H1 (cell line): ENCODE measurements at regions not wholly inside any gene's neighbourhood (a gene's known extent, or its start where the extent isn't known, plus 50 kb on each side); places are given as distances from the start of the nearest gene placed in this dataset.

Source experiments
- BACH1 ChIP-seq: IDR thresholded peaks from 2 replicates; pipeline ENCODE4 v1.6.1; 2012; ENCODE audit warnings: low read length, improper control_type of control experiment

GRCh38 chr6:26286168-26286877 is 78.7 kb upstream of the BTN3A2 start (continued):
- no peak for TF ChIP-seq BACH1
